GM12892 (cell line): ENCODE measurements at regions not wholly inside any gene's neighbourhood (a gene's known extent, or its start where the extent isn't known, plus 50 kb on each side); places are given as distances from the start of the nearest gene placed in this dataset.
"Not testable (repeated sequence)": the region's sequence is repeated elsewhere in the genome, so short reads cannot be mapped to it uniquely, and the experiment has no call there.

ENCODE experiments used
- POLR2A ChIP-seq: IDR thresholded peaks from 2 replicates; pipeline ENCODE4 v1.6.1; 2011; ENCODE audit warnings: low read depth, low read length, control low read depth
- POLR2AphosphoS5 ChIP-seq: IDR thresholded peaks from 2 replicates; pipeline ENCODE4 v1.6.1; 2011; ENCODE audit warnings: low read depth, low read length, control low read depth

- not testable (repeated sequence) for TF ChIP-seq POLR2A, POLR2AphosphoS5
Measured at GRCh38 chr22:27109406-27109805, 452.0 kb downstream of the MIAT start.
